Hematopoietic multipotent progenitor cell treated with erythropoietin and hydrocortisone succinate and interleukin-3 and kit ligand, for 6 days (in vitro differentiated cells): ENCODE measurements at regions not wholly inside any gene's neighbourhood (a gene's known extent, or its start where the extent isn't known, plus 50 kb on each side); places are given as distances from the start of the nearest gene placed in this dataset.
"Not testable (repeated sequence)": the region's sequence is repeated elsewhere in the genome, so short reads cannot be mapped to it uniquely, and the experiment has no call there.

ENCODE experiments used
- DNase-seq: peaks from one replicate; pipeline ENCODE4 v3.0.0-alpha.2; 2015

- DNase-seq = no peak
These were observed 241.5 kb upstream of the CNTNAP4 start for GRCh38 chr16:76035689-76036088.

GRCh38 chr16:76038097-76038496 is 239.1 kb upstream of the CNTNAP4 start:
- DNase-seq = no peak

GRCh38 chr16:76052725-76053124 is 224.5 kb upstream of the CNTNAP4 start:
- no peak for DNase-seq

DNA sequence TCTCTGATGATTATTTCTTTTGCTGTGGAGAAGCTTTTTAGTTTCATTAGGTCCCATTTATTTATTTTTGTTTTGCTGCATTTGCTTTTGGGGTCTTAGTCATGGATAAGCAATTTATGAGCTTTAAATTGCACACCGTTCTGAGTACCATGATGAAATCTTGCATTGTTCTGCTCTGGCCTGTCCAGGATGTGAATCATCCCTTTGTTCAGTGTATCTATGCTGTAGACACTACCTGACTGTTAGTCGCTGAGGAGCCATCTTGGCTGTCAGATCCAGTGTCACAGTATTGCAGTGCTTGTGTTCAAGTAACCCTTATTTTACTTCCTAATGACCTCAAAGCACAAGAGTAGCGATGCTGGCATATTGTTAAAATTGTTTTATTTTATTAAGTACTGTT is 218.0 kb upstream of the CNTNAP4 start:
- DNase-seq = no peak

- no peak for DNase-seq
These were observed 217.5 kb upstream of the CNTNAP4 start for GRCh38 chr16:76059701-76060100.

DNA sequence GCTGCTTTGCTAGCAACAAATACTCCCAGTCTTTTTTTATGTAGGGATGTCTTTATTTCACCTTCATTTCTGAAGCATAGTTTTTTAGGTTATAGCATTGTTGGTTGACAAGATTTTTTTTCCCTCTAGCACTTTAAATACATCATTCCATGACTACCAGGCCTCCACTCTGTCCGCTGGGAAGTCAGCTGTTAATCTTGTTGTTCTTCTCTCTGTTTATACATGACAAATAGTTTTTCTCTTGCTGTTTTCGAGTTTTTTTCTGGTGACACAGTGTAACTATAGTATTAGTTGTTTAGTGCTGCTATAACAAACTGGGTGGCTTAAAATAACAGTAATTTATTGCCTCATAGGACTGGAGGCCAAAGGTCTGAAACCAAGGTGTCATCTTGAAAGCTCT is 205.5 kb upstream of the CNTNAP4 start:
- DNase-seq = no peak

DNA sequence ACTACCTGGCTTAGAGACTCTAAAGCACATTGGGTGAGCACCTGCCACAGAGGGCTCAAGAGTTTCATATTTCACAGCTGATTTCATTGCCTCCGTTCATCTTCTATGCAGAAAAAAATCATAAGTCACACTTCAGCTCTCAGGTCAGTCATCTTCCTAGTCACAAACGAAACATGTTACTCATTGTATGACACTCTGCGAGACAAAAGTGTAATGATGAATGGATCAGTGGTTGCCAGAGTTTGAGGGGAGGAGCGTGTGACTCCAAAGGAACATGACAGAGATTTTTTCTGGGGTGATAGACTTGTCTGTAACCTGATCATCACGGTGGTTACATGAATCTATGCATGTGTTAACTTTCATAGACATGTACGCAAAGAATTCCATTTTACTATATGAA is 195.2 kb upstream of the CNTNAP4 start:
- no peak for DNase-seq

GRCh38 chr16:76106647-76107046 is 170.6 kb upstream of the CNTNAP4 start:
- no peak for DNase-seq

GRCh38 chr16:76108460-76108859 is 168.7 kb upstream of the CNTNAP4 start:
- no peak for DNase-seq

GRCh38 chr16:76114681-76115080 is 162.5 kb upstream of the CNTNAP4 start:
- peak; percentile 5 for DNase-seq

- DNase-seq = no peak
These were observed 158.9 kb upstream of the CNTNAP4 start for GRCh38 chr16:76118344-76118743.

DNA sequence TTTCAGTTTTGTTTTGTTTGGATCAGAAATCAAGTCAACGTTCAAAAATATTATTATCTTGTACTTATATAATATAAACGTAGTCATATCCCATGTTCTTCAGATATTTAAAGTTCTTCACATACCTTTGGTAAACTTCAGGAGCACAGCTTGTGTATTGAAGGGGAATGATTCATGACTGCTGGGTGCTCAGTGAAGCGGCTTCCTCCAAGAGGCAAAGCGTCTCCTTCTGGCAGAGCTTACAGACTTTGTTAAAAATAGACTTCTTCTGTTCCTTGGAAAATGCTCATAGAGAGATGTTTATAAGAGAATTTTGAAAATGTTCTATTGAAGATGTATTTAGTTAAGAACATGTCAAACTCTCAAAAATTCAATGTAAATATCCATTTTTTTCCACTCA is 155.6 kb upstream of the CNTNAP4 start:
- DNase-seq = no peak

GRCh38 chr16:76123966-76124365 is 153.2 kb upstream of the CNTNAP4 start:
- no peak for DNase-seq

- no peak for DNase-seq
These were observed 151.3 kb upstream of the CNTNAP4 start for GRCh38 chr16:76125871-76126270.

DNA sequence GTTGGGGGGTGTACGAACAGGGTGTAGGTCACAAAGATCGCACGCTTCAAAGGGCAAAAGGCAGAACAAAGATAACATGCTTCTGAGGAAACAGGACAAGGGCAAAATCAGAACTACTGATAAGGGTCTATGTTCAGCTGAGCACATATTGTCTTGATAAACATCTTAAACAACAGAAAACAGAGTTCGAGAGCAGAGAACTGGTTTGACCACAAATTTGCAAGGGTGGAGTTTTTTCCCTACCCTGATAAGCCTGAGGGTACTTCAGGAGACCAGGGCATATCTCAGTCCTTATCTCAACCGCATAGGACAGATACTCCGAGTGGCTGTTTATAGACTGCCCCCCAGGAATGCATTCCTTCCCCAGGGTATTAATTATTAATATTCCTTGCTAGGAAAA is 139.1 kb upstream of the CNTNAP4 start:
- DNase-seq = not testable (repeated sequence)

GRCh38 chr16:76157629-76158028 is 119.6 kb upstream of the CNTNAP4 start:
- DNase-seq = no peak

- no peak for DNase-seq
These were observed 115.2 kb upstream of the CNTNAP4 start for GRCh38 chr16:76162046-76162445.

- no peak for DNase-seq
These were observed 112.1 kb upstream of the CNTNAP4 start for GRCh38 chr16:76164970-76165558.

GRCh38 chr16:76175718-76176117 is 101.5 kb upstream of the CNTNAP4 start:
- DNase-seq = no peak

DNA sequence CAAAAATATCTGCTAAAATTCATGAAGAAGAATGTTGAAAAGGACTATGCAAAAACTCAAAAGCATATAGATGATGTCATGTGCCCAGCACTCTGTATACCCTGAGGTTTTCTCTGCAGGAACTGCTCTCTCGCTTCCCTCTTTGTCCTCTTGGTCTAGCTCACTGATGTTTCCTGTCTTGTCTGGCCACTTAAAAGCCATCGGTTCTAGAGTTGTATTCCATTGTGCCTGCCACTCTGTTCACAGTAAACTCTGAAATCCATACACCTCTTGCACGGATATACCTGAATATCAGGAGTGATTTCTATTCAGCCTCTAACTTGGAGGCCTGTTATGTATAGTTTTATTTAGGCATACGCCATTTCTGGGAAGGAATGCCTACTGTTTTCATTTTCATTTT is 101.0 kb upstream of the CNTNAP4 start:
- DNase-seq = no peak

DNA sequence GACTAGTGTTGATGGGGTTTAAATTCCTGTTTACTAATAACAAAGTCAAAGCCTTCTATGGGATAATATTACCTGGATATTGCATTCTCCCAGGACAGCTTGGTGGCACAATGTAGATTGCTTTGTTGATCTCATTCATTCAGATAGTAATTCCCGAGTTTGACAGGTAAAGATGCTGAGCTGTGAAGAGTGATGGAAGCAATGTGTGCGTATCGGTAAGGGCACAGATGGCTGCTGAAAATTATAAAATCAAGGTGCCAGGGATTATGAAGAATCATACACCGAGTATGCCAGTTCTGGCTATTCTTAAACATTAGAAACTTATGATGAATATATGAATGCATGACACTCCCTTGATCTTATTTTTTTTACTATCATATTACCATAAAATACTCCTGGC is 100.6 kb upstream of the CNTNAP4 start:
- no peak for DNase-seq

DNA sequence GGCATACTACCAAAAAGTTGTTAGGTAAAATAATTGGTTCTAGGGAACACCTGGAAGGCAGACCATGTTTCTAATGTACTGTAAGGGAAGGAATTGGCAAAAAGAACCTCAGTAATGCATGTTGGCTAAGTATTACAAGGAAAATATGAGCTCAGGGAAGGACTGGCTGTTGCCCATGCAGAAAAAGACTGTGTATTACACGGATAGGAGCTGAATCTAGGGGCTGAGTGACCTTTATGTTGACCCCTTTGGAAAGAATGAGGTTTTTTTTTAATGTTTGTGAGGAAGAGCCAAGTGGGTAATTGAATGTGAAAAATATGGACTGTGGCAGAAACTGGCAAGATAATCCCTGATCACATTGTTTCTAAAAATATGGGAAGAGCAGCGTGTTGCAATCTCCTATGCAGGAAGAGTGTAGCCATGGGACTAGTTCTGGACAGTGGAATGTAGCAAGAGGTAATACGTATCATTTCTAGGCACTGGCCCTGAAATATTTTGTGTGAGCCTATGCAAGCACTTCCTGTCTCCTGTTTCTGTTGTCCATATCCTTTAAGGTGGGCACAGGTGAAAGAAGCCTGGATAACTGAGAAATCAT is 95.1 kb upstream of the CNTNAP4 start:
- DNase-seq = no peak

- no peak for DNase-seq
These were observed 93.6 kb upstream of the CNTNAP4 start for GRCh38 chr16:76183647-76184046.

- DNase-seq = no peak
These were observed 87.1 kb upstream of the CNTNAP4 start for GRCh38 chr16:76190057-76190456.

GRCh38 chr16:76190480-76190879 is 86.7 kb upstream of the CNTNAP4 start:
- DNase-seq = no peak
